ENCODE measurements at regions not wholly inside any gene's neighbourhood (a gene's known extent, or its start where the extent isn't known, plus 50 kb on each side); places are given as distances from the start of the nearest gene placed in this dataset.
"Not testable (repeated sequence)": the region's sequence is repeated elsewhere in the genome, so short reads cannot be mapped to it uniquely, and the experiment has no call there.

GRCh38 chr4:78691971-78692821, 84.0 kb upstream of the BMP2K start:
- peak in 1 of 2 donors; percentile 24 for ATAC-seq

GRCh38 chr4:78692822-78693170, 83.4 kb upstream of the BMP2K start:
- no peak for ATAC-seq

GRCh38 chr4:78693777-78694456, 82.2 kb upstream of the BMP2K start:
- ATAC-seq = no peak

- ATAC-seq = no peak
Measured at GRCh38 chr4:78694457-78694787, 81.7 kb upstream of the BMP2K start.

GRCh38 chr4:78695910-78696309, 80.2 kb upstream of the BMP2K start:
- no peak for ATAC-seq

GRCh38 chr4:78703079-78703478, 73.1 kb upstream of the BMP2K start:
- no peak for ATAC-seq

GRCh38 chr4:78704317-78704716, 71.8 kb upstream of the BMP2K start:
- no peak for ATAC-seq

- ATAC-seq = no peak
Measured at GRCh38 chr4:78704981-78705683, 71.0 kb upstream of the BMP2K start.

GRCh38 chr4:78706302-78706701, 69.8 kb upstream of the BMP2K start:
- no peak for ATAC-seq

GRCh38 chr4:78707268-78707667, 68.9 kb upstream of the BMP2K start:
- ATAC-seq = no peak

- no peak for ATAC-seq
Measured at GRCh38 chr4:78707793-78708192, 68.4 kb upstream of the BMP2K start.

- ATAC-seq = no peak
Measured at GRCh38 chr4:78710536-78710935, 65.6 kb upstream of the BMP2K start.

GRCh38 chr4:78711676-78712075, 64.5 kb upstream of the BMP2K start:
- ATAC-seq = no peak

GRCh38 chr4:78714598-78714997, 61.6 kb upstream of the BMP2K start:
- not testable (repeated sequence) for ATAC-seq

GRCh38 chr4:78715372-78715771, 60.8 kb upstream of the BMP2K start:
- ATAC-seq = not testable (repeated sequence)

GRCh38 chr4:78717712-78718111, 58.4 kb upstream of the BMP2K start:
- not testable (repeated sequence) for ATAC-seq

GRCh38 chr4:78720204-78720603, 55.9 kb upstream of the BMP2K start:
- no peak for ATAC-seq

GRCh38 chr4:78720994-78721677, 55.0 kb upstream of the BMP2K start:
- peak; percentile 73 to 81 for ATAC-seq

GRCh38 chr4:78721747-78722146, 54.4 kb upstream of the BMP2K start:
- no peak for ATAC-seq

GRCh38 chr4:78722320-78722719, 53.8 kb upstream of the BMP2K start:
- ATAC-seq = no peak

GRCh38 chr4:78722878-78723277, 53.3 kb upstream of the BMP2K start:
- ATAC-seq = no peak
